HuH-7.5 (cell line): ENCODE measurements at regions not wholly inside any gene's neighbourhood (a gene's known extent, or its start where the extent isn't known, plus 50 kb on each side); places are given as distances from the start of the nearest gene placed in this dataset.

Experiments used
- DNase-seq: peaks from one replicate; pipeline ENCODE4 v3.0.0; 2011; ENCODE audit warnings: low spot score

DNA sequence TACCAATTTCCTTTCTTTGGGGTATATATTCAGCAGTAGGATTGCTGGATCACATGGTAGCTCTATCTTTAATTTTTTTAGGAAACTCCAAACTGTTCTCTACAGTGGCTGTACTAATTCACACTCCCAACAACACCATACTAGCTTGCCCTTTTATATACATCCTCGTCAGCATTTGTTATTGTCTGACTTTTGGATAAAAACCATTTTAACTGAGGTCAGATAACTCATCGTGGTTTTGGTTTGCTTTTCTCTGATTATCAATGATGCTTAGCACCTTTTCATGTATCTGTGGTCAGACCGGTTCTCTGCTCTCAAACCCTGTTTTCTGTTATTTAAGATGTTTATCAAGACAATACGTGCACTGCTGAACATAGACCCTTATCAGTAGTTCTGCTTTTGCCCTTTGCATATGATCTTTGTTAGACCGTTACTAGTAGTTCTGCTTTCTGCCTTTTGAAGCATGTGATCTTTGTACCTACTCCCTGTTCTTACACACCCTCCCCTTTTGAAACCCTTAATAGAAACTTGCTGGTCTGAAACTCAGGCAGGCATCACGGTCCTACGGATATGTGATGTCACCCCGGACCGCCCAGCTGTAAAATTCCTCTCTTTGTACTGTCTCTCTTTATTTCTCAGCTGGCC lies 474.3 kb downstream of the RSL24D1 start:
- no peak for DNase-seq

DNA sequence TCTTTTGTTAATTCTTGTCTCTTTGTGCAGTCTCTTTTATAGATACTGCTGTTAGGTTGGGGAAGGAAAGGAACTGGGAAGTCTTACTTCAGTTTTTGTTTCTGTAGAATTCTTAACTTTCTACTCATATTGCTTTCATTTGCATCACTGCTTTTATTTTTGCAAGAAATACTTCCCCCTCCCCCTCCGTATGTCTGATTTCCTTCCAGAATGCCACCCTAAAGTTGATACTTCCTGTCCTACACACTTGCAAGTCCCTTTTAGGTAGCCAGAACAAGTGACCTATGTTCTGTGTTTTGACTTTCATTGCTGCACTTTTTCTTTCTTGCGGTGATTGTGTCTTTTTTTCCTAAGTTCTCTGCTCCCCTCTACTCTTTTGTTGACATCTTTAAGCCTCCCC lies 477.4 kb downstream of the RSL24D1 start:
- DNase-seq: no peak

- no peak for DNase-seq
These were observed 488.7 kb downstream of the RSL24D1 start for GRCh38 chr15:54707805-54708752.

DNA sequence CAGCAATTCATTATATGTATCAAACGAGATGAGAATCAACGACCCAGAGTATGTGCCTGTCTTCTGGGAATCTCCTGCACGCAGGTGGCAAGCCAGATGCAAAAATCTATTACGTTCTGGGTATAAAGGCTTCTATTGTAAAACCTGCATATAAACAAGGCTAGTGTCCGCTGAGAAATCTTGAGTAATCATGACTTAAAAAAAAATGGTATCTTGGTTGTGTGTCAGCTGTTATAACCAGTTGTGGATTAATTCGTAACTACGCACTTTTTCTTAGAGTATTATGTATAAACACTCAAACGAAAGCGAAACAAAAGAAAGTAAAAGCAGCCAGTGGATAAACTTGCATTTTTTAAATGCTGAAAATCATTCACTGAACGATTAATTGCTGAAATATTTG lies 509.1 kb downstream of the RSL24D1 start:
- DNase-seq: no peak
